ENCODE measurements at regions not wholly inside any gene's neighbourhood (a gene's known extent, or its start where the extent isn't known, plus 50 kb on each side); places are given as distances from the start of the nearest gene placed in this dataset.

DNA sequence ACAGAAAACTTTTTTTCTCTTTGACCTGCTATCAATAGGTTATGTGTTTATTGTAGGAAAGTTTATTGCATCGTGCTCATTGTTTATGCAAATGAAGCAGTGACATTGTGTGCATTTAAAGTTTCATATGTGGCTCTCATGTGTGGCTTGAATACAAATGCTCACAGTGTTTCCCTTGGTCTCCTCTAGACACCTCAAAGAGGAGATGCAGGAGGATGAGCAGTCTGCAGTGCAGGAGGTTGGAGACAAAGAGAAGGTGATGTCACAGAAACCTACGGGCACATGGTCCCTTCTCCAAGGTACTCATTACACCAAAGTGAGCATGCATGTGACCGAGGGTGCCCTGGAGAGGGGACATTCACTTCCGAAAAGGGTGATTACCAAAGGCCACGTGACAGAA, 430.2 kb downstream of the INHBA start:
- H3F3A ChIP-seq (ENCODE audit: low read depth): no peaks in the 10 kb centered on the region
- H3K36me3 Mint-ChIP-seq: no peaks in the 10 kb centered on the region
- no peak for DNase-seq (ENCODE audit: low spot score)
- H3K9me3 ChIP-seq (ENCODE audit: low read depth): no peaks in the 10 kb centered on the region
- no peaks in the 10 kb centered on the region for H3K9me3 Mint-ChIP-seq
- TF ChIP-seq EZH2phosphoT487 (IDR thresholded peaks at IDR 0.05): no peak
- no peak for TF ChIP-seq EZH2 (IDR thresholded peaks at IDR 0.05)
- TF ChIP-seq, protein P1, sequence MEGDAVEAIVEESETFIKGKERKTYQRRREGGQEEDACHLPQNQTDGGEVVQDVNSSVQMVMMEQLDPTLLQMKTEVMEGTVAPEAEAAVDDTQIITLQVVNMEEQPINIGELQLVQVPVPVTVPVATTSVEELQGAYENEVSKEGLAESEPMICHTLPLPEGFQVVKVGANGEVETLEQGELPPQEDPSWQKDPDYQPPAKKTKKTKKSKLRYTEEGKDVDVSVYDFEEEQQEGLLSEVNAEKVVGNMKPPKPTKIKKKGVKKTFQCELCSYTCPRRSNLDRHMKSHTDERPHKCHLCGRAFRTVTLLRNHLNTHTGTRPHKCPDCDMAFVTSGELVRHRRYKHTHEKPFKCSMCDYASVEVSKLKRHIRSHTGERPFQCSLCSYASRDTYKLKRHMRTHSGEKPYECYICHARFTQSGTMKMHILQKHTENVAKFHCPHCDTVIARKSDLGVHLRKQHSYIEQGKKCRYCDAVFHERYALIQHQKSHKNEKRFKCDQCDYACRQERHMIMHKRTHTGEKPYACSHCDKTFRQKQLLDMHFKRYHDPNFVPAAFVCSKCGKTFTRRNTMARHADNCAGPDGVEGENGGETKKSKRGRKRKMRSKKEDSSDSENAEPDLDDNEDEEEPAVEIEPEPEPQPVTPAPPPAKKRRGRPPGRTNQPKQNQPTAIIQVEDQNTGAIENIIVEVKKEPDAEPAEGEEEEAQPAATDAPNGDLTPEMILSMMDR (IDR thresholded peaks at IDR 0.05): no peak
- no peaks in the 10 kb centered on the region for H3K36me3 ChIP-seq
- no peak overlapping the region for H3K27ac ChIP-seq
- H3K27me3 Mint-ChIP-seq (ENCODE audit: insufficient read depth, low read depth): no peaks in the 10 kb centered on the region
- H3K4me2 ChIP-seq: no peak overlapping the region
- H3K4me3 Mint-ChIP-seq: no peak overlapping the region
- H3K4me3 ChIP-seq: no peak overlapping the region
- H3K79me2 ChIP-seq (ENCODE audit: low read depth): no peaks in the 10 kb centered on the region
- no peak overlapping the region for H3K9ac ChIP-seq
- peaks cover 4% of the 10 kb centered on the region for H3K4me1 Mint-ChIP-seq
- no peaks in the 10 kb centered on the region for H4K20me1 ChIP-seq (ENCODE audit: low read depth)
- no peak overlapping the region for H3K27ac Mint-ChIP-seq
- H2AFZ ChIP-seq (replicated peaks): no peak overlapping the region
- no peaks in the 10 kb centered on the region for H3K27me3 ChIP-seq
- peaks cover 5% of the 10 kb centered on the region for H3K4me1 ChIP-seq

DNA sequence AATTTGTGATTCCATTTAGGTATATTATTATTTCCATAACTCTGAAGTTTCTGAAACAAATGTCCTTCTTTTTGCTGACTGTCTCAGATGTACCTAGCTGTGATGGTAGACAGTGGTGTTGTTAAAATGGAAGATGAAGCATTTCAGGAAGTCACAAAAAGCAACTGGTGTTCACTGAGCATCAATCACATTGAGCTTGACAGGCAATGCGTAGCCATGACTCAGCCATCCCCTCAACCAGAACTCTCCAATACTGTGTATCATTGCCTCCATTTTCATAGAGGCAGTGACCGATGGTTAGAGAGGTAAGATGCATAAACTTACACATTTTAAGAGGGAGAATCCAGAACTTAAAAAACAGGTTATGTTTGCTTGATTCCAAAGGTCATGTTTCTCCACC, 434.0 kb downstream of the INHBA start:
- DNase-seq (ENCODE audit: low spot score): no peak
- Mint-ChIP-seq H3K9me3 (no peaks in the 10 kb centered on the region), H3K4me1 (no peaks in the 10 kb centered on the region), H3K36me3 (no peaks in the 10 kb centered on the region), H3K27ac (no peak overlapping the region), H3K4me3 (no peak overlapping the region), H3K27me3 (ENCODE audit: insufficient read depth, low read depth) (no peaks in the 10 kb centered on the region)
- Histone ChIP-seq H3K9me3 (ENCODE audit: low read depth) (no peaks in the 10 kb centered on the region), H2AFZ (replicated peaks) (no peak overlapping the region), H3K79me2 (ENCODE audit: low read depth) (no peaks in the 10 kb centered on the region), H3K36me3 (no peaks in the 10 kb centered on the region), H3K27ac (no peak overlapping the region), H3K4me1 (peaks cover 5% of the 10 kb centered on the region), H3F3A (ENCODE audit: low read depth) (no peaks in the 10 kb centered on the region), H4K20me1 (ENCODE audit: low read depth) (no peaks in the 10 kb centered on the region), H3K4me3 (no peak overlapping the region), H3K9ac (no peak overlapping the region), H3K4me2 (no peak overlapping the region), H3K27me3 (no peaks in the 10 kb centered on the region)
- no peak for TF ChIP-seq EZH2phosphoT487 (IDR thresholded peaks at IDR 0.05)
- TF ChIP-seq, protein P1 (IDR thresholded peaks at IDR 0.05): no peak
- no peak for TF ChIP-seq EZH2 (IDR thresholded peaks at IDR 0.05)

DNA sequence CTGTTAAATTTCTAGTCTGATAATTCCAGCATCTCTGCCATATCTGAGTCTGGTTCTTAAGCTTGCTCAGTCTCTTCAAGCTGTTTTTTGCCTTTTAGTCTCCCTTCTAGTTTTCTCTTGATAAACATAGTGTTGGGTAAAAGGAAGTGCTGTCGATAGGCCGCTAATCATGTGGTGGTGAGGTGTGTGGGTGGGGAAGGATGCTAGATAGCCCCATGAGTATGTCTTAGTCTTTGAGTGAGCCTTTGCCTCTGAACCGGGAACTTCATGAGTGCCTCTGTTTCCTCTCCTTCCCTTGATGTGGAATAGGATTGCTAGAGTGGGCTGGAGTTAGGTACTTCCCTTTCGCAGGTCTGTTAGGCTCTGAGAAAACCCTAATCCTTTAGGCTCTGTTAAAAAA, 441.8 kb downstream of the INHBA start:
- H3K9ac ChIP-seq: no peak overlapping the region
- TF ChIP-seq, protein P1 (IDR thresholded peaks at IDR 0.05): no peak
- TF ChIP-seq EZH2 (IDR thresholded peaks at IDR 0.05) (no peak), EZH2phosphoT487 (IDR thresholded peaks at IDR 0.05) (no peak)
- Mint-ChIP-seq H3K4me3 (no peak overlapping the region), H3K27ac (no peak overlapping the region), H3K27me3 (ENCODE audit: insufficient read depth, low read depth) (no peaks in the 10 kb centered on the region), H3K36me3 (no peaks in the 10 kb centered on the region), H3K4me1 (peaks cover 1% of the 10 kb centered on the region), H3K9me3 (peaks cover 2% of the 10 kb centered on the region)
- H3K36me3 ChIP-seq: no peaks in the 10 kb centered on the region
- H3K27ac ChIP-seq: no peak overlapping the region
- H3K27me3 ChIP-seq: no peaks in the 10 kb centered on the region
- H3K9me3 ChIP-seq (ENCODE audit: low read depth): no peaks in the 10 kb centered on the region
- H4K20me1 ChIP-seq (ENCODE audit: low read depth): no peaks in the 10 kb centered on the region
- no peak overlapping the region for H3K4me3 ChIP-seq
- no peaks in the 10 kb centered on the region for H3K4me1 ChIP-seq
- no peaks in the 10 kb centered on the region for H3F3A ChIP-seq (ENCODE audit: low read depth)
- peak overlapping the region; percentile 64 for H2AFZ ChIP-seq (replicated peaks)
- no peak overlapping the region for H3K4me2 ChIP-seq
- no peaks in the 10 kb centered on the region for H3K79me2 ChIP-seq (ENCODE audit: low read depth)
- no peak for DNase-seq (ENCODE audit: low spot score)

Data from neural progenitor cell (in vitro differentiated cells).